ENCODE measurements at regions not wholly inside any gene's neighbourhood (a gene's known extent, or its start where the extent isn't known, plus 50 kb on each side); places are given as distances from the start of the nearest gene placed in this dataset.
"Not testable (repeated sequence)": the region's sequence is repeated elsewhere in the genome, so short reads cannot be mapped to it uniquely, and the experiment has no call there.

GRCh38 chr6:170006900-170007467, 255.6 kb downstream of the ERMARD start:
- ATAC-seq, result no peak

GRCh38 chr6:170006071-170006899, 254.9 kb downstream of the ERMARD start:
- ATAC-seq, result no peak

DNA sequence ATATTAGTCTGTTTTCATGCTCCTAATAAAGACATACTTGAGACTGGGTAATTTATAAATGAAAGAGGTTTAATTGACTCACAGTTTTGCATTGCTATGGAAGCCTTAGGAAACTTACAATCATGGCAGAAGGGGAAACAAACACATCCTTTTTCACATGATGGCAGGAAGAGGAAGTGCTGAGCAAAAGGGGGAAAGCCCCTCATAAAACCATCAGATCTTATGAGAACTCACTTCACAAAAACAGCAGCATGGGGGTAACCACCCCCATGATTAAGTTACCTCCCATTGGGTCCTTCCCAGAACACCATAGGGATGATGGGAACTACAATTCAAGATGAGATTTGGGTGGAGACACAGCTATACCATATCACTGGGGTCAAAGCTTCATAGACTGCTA, 254.2 kb downstream of the ERMARD start:
- ATAC-seq, result no peak

DNA sequence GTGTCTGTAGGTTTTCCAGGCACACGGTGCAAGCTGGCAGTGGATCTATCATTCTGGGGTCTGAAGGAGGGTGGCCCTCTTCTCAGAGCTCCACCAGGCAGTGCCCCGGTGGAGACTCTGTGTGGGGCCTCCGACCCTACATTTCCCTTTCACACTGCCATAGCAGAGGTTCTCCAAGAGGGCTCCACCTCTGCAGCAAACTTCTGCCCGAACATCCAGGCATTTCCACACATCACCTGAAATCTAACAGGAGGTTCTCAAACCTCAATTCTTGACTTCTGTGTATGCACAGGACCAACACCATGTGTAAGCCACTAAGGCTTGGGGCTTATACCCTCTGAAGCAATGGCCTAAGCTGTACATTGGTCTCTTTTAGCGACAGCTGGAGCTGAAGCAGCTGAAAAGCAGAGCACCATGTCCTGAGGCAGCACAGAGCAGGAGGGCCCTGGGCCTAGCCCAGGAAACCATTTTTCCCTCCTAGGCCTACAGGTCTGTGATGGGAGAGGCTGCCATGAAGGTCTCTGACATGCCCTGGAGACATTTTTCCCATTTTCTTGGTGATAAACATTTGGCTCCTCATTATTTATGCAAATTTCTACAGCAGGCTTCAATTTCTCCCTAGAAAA, 253.3 kb downstream of the ERMARD start:
- ATAC-seq, result no peak

GRCh38 chr6:170003451-170004160, 252.2 kb downstream of the ERMARD start:
- no peak for ATAC-seq

GRCh38 chr6:170003027-170003426, 251.6 kb downstream of the ERMARD start:
- no peak for ATAC-seq

DNA sequence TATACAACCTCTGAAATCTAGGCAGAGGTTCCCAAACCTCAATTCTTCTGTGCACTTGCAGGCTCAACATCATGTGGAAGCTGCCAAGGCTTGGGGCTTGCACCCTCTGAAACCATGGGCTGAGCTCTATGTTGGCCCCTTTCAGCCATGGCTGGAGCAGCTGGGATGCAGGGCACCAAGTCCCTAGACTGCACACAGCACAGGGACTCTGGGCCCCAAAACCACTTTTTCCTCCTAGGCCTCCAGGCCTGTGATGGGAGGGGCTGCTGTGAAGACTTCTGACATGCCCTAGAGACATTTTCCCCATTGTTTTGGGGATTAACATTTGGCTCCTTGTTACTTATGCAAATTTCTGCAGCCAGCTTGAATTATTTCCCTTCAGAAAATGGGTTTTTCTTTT, 250.4 kb downstream of the ERMARD start:
- not testable (repeated sequence) for ATAC-seq

- ATAC-seq, result no peak
Observed at GRCh38 chr6:170000071-170000843, 248.8 kb downstream of the ERMARD start.

GRCh38 chr6:169999367-169999766, 247.9 kb downstream of the ERMARD start:
- ATAC-seq, result no peak

GRCh38 chr6:169998457-169998856, 247.0 kb downstream of the ERMARD start:
- no peak for ATAC-seq

DNA sequence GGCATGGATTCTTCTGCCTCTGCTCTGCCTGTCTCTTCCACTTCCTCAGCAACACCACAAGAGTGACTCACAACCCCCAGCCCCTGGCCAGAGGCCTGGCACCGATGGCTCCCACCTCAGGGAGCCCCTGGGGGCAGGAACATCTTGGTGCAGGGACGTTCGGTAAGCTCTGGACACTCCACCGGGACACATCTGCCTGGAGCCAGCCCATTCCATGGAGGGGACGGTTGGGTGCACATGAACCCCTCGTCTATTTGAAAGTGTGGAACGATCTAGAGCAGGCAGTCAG, 246.5 kb downstream of the ERMARD start:
- no peak for ATAC-seq

GRCh38 chr6:169997187-169997929, 245.9 kb downstream of the ERMARD start:
- ATAC-seq, result no peak

DNA sequence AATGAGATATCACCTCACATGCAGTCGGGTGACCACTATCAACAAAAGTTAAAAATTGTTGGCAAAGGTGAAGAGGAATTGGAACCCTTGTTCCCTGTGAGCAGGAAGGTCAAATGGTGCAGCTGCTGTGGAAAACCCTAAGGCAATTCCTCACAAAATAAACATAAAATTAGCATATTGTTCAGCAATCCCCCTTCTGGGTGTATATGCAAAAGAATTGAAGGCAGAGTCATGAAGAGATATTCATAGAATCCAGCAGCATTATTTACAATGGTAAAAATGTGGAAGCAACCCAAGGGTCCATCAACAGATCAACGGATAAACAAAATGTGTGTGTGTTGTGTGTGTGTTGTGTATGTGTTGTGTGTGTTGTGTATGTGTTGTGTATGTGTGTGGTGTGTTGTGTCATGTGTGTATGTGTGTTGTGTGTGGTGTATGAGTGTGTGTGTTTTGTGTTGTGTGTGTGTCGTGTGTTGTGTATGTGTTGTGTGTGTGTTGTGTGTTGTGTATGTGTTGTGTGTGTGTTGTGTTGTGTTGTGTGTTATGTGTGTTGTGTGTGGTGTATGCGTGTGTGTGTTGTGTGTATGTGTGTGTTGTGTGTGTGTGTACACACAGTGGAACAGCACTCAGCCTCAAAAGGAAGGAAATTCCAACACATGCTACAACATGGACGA, 245.1 kb downstream of the ERMARD start:
- no peak for ATAC-seq

DNA sequence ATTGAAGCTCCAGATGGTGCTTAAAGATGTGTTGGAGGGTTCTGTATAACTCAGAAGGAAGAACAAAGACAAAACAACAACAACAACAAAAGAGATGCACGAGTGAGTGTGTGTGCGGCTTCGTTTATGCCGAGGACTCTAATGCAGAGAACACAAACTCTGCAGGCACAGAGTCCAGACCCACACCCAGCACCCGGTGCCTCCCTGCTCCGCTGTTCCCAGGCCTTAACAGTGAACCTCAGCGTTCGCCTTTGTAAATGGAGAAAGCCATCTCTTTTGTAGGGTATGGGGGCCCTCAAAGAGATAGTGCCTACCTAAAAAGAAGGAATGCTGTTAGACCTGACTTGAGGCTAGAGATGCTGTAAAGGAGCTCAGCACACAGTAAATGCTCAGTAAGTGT, 243.3 kb downstream of the ERMARD start:
- ATAC-seq, result no peak

GRCh38 chr6:169993861-169994481, 242.5 kb downstream of the ERMARD start:
- no peak for ATAC-seq

DNA sequence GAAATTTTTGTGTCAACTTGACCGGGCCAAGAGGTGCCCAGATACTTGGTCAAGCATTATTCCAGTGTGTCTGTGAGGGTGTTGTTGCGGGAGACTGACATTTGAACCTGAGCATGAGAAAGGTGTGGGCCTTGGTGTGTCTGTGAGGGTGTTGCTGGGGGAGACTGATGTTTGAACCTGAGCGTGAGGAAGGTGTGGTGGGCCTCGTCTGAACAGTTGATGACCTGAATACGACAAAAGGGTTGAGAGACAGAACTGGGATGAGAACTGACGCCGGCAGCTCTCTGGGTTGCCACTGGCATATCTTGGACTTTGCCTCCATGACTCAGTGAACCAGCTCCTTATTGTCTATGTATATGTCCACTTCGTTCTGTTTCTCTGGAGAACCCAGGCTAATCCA, 240.5 kb downstream of the ERMARD start:
- ATAC-seq, result no peak

- ATAC-seq, result no peak
Observed at GRCh38 chr6:169991031-169991390, 239.6 kb downstream of the ERMARD start.

GRCh38 chr6:169990095-169991030, 238.9 kb downstream of the ERMARD start:
- ATAC-seq, result peak; percentile 25

DNA sequence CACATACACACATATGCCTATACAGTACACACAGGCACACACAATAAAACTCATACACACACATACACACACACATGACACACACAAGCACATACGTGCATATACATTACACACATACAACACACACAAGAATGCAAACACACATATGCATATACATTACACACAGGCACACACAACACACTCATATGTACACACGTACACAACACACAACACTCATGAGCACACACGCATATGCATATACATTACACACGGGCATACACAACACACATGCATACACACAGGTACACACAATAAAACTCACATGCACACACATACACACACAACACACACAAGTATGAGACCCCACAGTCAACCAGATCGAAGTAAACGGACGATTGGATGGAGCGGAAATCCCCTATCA, 238.2 kb downstream of the ERMARD start:
- ATAC-seq, result no peak

Data from esophagus mucosa (tissue), 1 donor.